22Rv1 (cell line): ENCODE measurements at regions not wholly inside any gene's neighbourhood (a gene's known extent, or its start where the extent isn't known, plus 50 kb on each side); places are given as distances from the start of the nearest gene placed in this dataset.

Experiments
- ZFX ChIP-seq: fragments of 450-650 bp; IDR thresholded peaks from 2 replicates; pipeline ENCODE4 v1.6.1; 2017; ENCODE audit warnings: antibody characterized with exemption, borderline replicate concordance
- TF ChIP-seq, protein P1 (sequence below): fragments of 450-650 bp; IDR thresholded peaks from 2 replicates; pipeline ENCODE4 v1.5.1; 2017; ENCODE audit warnings: mild to moderate bottlenecking

DNA sequence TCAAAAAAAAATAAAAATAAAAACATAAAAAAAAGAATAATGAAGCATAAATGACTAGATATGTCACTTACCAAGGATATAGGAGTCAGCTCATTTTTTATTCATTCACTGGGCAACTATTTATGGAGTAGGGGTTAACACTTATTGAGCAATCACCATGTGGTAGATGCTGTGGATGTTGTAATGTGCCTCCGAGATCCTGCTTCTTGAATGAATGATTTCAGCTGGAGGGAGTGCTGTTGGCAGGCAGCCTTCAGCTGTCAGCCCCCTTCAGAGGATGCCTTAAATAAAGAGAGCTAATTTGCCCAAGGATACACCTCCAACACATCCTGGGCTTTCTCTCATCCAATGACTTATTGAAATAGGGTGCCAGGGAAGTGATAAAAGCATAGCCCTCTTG, 229.5 kb upstream of the DTNBP1 start:
- TF ChIP-seq, protein P1, sequence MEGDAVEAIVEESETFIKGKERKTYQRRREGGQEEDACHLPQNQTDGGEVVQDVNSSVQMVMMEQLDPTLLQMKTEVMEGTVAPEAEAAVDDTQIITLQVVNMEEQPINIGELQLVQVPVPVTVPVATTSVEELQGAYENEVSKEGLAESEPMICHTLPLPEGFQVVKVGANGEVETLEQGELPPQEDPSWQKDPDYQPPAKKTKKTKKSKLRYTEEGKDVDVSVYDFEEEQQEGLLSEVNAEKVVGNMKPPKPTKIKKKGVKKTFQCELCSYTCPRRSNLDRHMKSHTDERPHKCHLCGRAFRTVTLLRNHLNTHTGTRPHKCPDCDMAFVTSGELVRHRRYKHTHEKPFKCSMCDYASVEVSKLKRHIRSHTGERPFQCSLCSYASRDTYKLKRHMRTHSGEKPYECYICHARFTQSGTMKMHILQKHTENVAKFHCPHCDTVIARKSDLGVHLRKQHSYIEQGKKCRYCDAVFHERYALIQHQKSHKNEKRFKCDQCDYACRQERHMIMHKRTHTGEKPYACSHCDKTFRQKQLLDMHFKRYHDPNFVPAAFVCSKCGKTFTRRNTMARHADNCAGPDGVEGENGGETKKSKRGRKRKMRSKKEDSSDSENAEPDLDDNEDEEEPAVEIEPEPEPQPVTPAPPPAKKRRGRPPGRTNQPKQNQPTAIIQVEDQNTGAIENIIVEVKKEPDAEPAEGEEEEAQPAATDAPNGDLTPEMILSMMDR, result no peak
- no peak for TF ChIP-seq ZFX
